A549 (cell line): ENCODE measurements at regions not wholly inside any gene's neighbourhood (a gene's known extent, or its start where the extent isn't known, plus 50 kb on each side); places are given as distances from the start of the nearest gene placed in this dataset.

Experiments
- ATAC-seq, 2 experiments: fragments of 200-7000 bp in 1 of 2; fragments of >200 bp in 1 of 2; cut with Nextera tagmentation in 1 of 2; cut with Tn5 transposase in 1 of 2; 3 replicates each; pipeline versions ENCODE4 v1.8.0 to v1.9.1; 2018 to 2020; ENCODE audit warnings: mild to moderate bottlenecking in 1 of 2, moderate library complexity in 1 of 2
- CTCF ChIA-PET: fragments of 300-600 bp; sonication (Branson Sonifier 250); formaldehyde crosslinking; extraction: SDS; loops from one replicate; lab custom pipeline; 2021; ENCODE audit warnings: antibody characterized with exemption, inconsistent platforms; lab: Yijun Ruan, JAX
- POLR2A ChIA-PET: fragments of 350-600 bp; formaldehyde crosslinking; extraction: SDS; loops from one replicate; lab custom pipeline; 2021; ENCODE audit warnings: antibody characterized with exemption, inconsistent platforms; lab: Yijun Ruan, JAX
- DNase-seq, 2 experiments: peaks; one replicate each; pipeline versions ENCODE4 v3.0.0 to v3.0.0-alpha.2; 2011 to 2016; ENCODE audit warnings: low read depth in 1 of 2, low spot score in 1 of 2
- FAIRE-seq: peaks from 2 replicates; lab custom pipeline; 2011; peaks lifted over from hg19 to GRCh38; lab: Jason Lieb, UNC
- H3K27ac ChIP-seq, 2 experiments: fragments of >200 bp; sonication (Bioruptor Twin); formaldehyde crosslinking; 3 replicates each; pipeline ENCODE4 v1.5.1; 2016 to 2017
- H3K4me1 ChIP-seq: fragments of >200 bp; sonication (Bioruptor Twin); formaldehyde crosslinking; 3 replicates; pipeline ENCODE4 v1.6.1; 2016
- H3K4me2 ChIP-seq: fragments of >200 bp; sonication (Bioruptor Twin); formaldehyde crosslinking; 3 replicates; pipeline ENCODE4 v1.6.1; 2016
- H3K4me3 ChIP-seq: fragments of >200 bp; sonication (Bioruptor Twin); formaldehyde crosslinking; 3 replicates; pipeline ENCODE4 v1.5.1; 2016
- H3K9me3 ChIP-seq: fragments of >200 bp; sonication (Bioruptor Twin); formaldehyde crosslinking; 3 replicates; pipeline ENCODE4 v1.6.1; 2016
- CBX2 ChIP-seq: fragments of 200-600 bp; sonication (generic); IDR thresholded peaks from 2 replicates; pipeline ENCODE4 v1.6.1; 2016; ENCODE audit warnings: low read depth, mild to moderate bottlenecking, borderline replicate concordance
- CEBPB ChIP-seq, 2 experiments: fragments of >200 bp in 1 of 2; sonication (Bioruptor Twin) in 1 of 2; formaldehyde crosslinking in 1 of 2; IDR thresholded peaks; 2 replicates each; pipeline ENCODE4 v1.6.1; 2012 to 2016
- CHD4 ChIP-seq: fragments of 200-600 bp; sonication (generic); IDR thresholded peaks from 2 replicates; pipeline ENCODE4 v1.6.1; 2016; ENCODE audit warnings: antibody characterized with exemption, mild to moderate bottlenecking, borderline replicate concordance
- E2F6 ChIP-seq: IDR thresholded peaks from 2 replicates; pipeline ENCODE4 v1.6.1; 2012; ENCODE audit warnings: low read depth, borderline replicate concordance
- EHF ChIP-seq: fragments of 250-450 bp; sonication (Bioruptor Pico); IDR thresholded peaks from 2 replicates; pipeline ENCODE4 v1.5.0; 2020; ENCODE audit warnings: mild to moderate bottlenecking
- EHMT2 ChIP-seq: fragments of 200-600 bp; sonication (generic); IDR thresholded peaks from 2 replicates; pipeline ENCODE4 v1.6.1; 2016; ENCODE audit warnings: antibody characterized with exemption, low read depth, mild to moderate bottlenecking, moderate library complexity
- EP300 ChIP-seq, 2 experiments: fragments of >200 bp; sonication (Bioruptor Twin); formaldehyde crosslinking; IDR thresholded peaks; 2 replicates in 1 of 2; 3 replicates in 1 of 2; pipeline ENCODE4 v1.6.1; 2016 to 2017
- FOSL2 ChIP-seq, 2 experiments: fragments of 450-650 bp in 1 of 2; fragments of >200 bp in 1 of 2; sonication (Bioruptor Twin) in 1 of 2; formaldehyde crosslinking; IDR thresholded peaks; 2 replicates each; pipeline versions ENCODE4 v1.5.0 to v1.6.1; 2016 to 2020; ENCODE audit warnings: mild to moderate bottlenecking in 1 of 2, moderate library complexity in 1 of 2
- GATA3 ChIP-seq: IDR thresholded peaks from 2 replicates; pipeline ENCODE4 v1.6.1; 2012; ENCODE audit warnings: borderline replicate concordance
- HOXB13 ChIP-seq: fragments of 250-450 bp; sonication (Bioruptor Pico); IDR thresholded peaks from 2 replicates; pipeline ENCODE4 v1.5.0; 2020; ENCODE audit warnings: low read depth, mild to moderate bottlenecking, moderate library complexity
- HOXB5 ChIP-seq: fragments of 250-450 bp; sonication (Bioruptor Pico); IDR thresholded peaks from 2 replicates; pipeline ENCODE4 v1.5.0; 2020; ENCODE audit warnings: mild to moderate bottlenecking, moderate library complexity
- JUNB ChIP-seq: fragments of >200 bp; sonication (Bioruptor Twin); formaldehyde crosslinking; IDR thresholded peaks from 2 replicates; pipeline ENCODE4 v1.6.1; 2016
- MAX ChIP-seq: IDR thresholded peaks from 2 replicates; pipeline ENCODE4 v1.6.1; 2012
- NFE2L2 ChIP-seq: fragments of 150-350 bp; conservative IDR thresholded peaks from 2 replicates; pipeline ENCODE4 v1.6.1; 2014; ENCODE audit warnings: low read length
- NPAS2 ChIP-seq: fragments of 250-450 bp; sonication (Bioruptor Pico); IDR thresholded peaks from 2 replicates; pipeline ENCODE4 v1.8.0; 2022; ENCODE audit warnings: mild to moderate bottlenecking, moderate library complexity, borderline replicate concordance
- NR3C1 ChIP-seq: fragments of >200 bp; sonication (Bioruptor Twin); formaldehyde crosslinking; IDR thresholded peaks from 3 replicates; pipeline ENCODE4 v1.6.1; 2017
- PBX3 ChIP-seq: IDR thresholded peaks from 2 replicates; pipeline ENCODE4 v1.6.1; 2012
- POLR2A ChIP-seq: IDR thresholded peaks from 2 replicates; pipeline ENCODE4 v1.6.1; 2012; ENCODE audit warnings: mild to moderate bottlenecking, low read length
- SREBF2 ChIP-seq: fragments of 450-650 bp; IDR thresholded peaks from 2 replicates; pipeline ENCODE4 v1.6.1; 2014; ENCODE audit warnings: mild to moderate bottlenecking, moderate library complexity
- TP53 ChIP-seq: fragments of 250-450 bp; sonication (Bioruptor Pico); IDR thresholded peaks from 2 replicates; pipeline ENCODE4 v1.5.0; 2021; ENCODE audit warnings: mild to moderate bottlenecking, moderate library complexity
- USF2 ChIP-seq: fragments of 450-650 bp; IDR thresholded peaks from 2 replicates; pipeline ENCODE4 v1.6.1; 2014; ENCODE audit warnings: antibody characterized with exemption
- ZFP36 ChIP-seq: fragments of 450-650 bp; IDR thresholded peaks from 2 replicates; pipeline ENCODE4 v1.6.1; 2014; ENCODE audit warnings: borderline replicate concordance; ENCODE audit not compliant: partially characterized antibody
- ZSCAN20 ChIP-seq: fragments of 250-450 bp; sonication (Bioruptor Pico); IDR thresholded peaks from 2 replicates; pipeline ENCODE4 v1.8.0; 2022; ENCODE audit warnings: mild to moderate bottlenecking, moderate library complexity
- WGBS: methylation state at CpG from one replicate; pipeline ENCODE4 v1.1.6; 2017; ENCODE audit errors: missing lambda C conversion rate; 5-methylcytosine and 5-hydroxymethylcytosine counted together

- ChIA-PET POLR2A (interaction anchor here (1.2 to 2.5 kb wide), 3 partner anchors 123 to 170 kb away, joined by 3 to 19 read pairs (median 7); no protein-coding TSS in a partner anchor), CTCF (interaction anchor here (0.6 to 0.9 kb wide), 2 partner anchors 9 to 18 kb away, joined by 3 to 4 read pairs; no protein-coding TSS in a partner anchor)
- Histone ChIP-seq H3K4me1 (peaks cover 71% of the 10 kb centered on the region), H3K27ac (peak overlapping the region; percentile 93 to 97), H3K4me2 (peak overlapping the region; percentile 67; the same call in 2 of the 3 replicates), H3K9me3 (no peaks in the 10 kb centered on the region), H3K4me3 (no peak overlapping the region)
- ATAC-seq (no peak), FAIRE-seq (no peak), DNase-seq (no peak)
- WGBS, result 100% methylated on average over 3 of the region's 3 CpGs
- no peak for TF ChIP-seq ZSCAN20 (CRISPR knock-in tag)
- no peak for TF ChIP-seq NR3C1
- TF ChIP-seq E2F6, result no peak
- no peak for TF ChIP-seq CEBPB (IDR thresholded peaks at IDR 0.05)
- TF ChIP-seq CHD4, result no peak
- TF ChIP-seq EHF (CRISPR knock-in tag), result no peak
- no peak for TF ChIP-seq FOSL2 (IDR thresholded peaks at IDR 0.05)
- no peak for TF ChIP-seq FOSL2 (CRISPR knock-in tag; IDR thresholded peaks at IDR 0.05)
- no peak for TF ChIP-seq USF2
- TF ChIP-seq SREBF2, result no peak
- no peak for TF ChIP-seq ZFP36
- no peak for TF ChIP-seq JUNB
- no peak for TF ChIP-seq PBX3
- no peak for TF ChIP-seq POLR2A
- TF ChIP-seq EHMT2, result no peak
- TF ChIP-seq HOXB13 (CRISPR knock-in tag), result no peak
- TF ChIP-seq NFE2L2, result no peak
- no peak for TF ChIP-seq CBX2
- TF ChIP-seq NPAS2 (CRISPR knock-in tag), result no peak
Observed at GRCh38 chr13:44312131-44312530, 61.5 kb upstream of the SERP2 start.

GRCh38 chr13:44312834-44313551 is 60.6 kb upstream of the SERP2 start:
- no peaks in the 10 kb centered on the region for H3K9me3 ChIP-seq
- peak overlapping the region; percentile 67 for H3K4me2 ChIP-seq
- WGBS, result 9% methylated on average over 2 of the region's 2 CpGs
- ChIA-PET CTCF (interaction anchor here (0.9 kb wide), 1 partner anchor 17 kb away, joined by 3 read pairs; no protein-coding TSS in a partner anchor), POLR2A (interaction anchor here (1.2 kb wide), 1 partner anchor 171 kb away, joined by 3 read pairs; no protein-coding TSS in a partner anchor)
- H3K4me1 ChIP-seq, result peaks cover 66% of the 10 kb centered on the region
- peak; percentile 51 for FAIRE-seq
- H3K4me3 ChIP-seq, result no peak overlapping the region
- peak overlapping the region; percentile 93 to 97 for H3K27ac ChIP-seq
- peak; percentile 14 to 67 for DNase-seq
- peak; percentile 47 for TF ChIP-seq MAX
- peak; percentile 60; the same call in 1 of the 2 replicates for TF ChIP-seq FOSL2 (IDR thresholded peaks at IDR 0.05)
- peak; percentile 81 for TF ChIP-seq FOSL2 (CRISPR knock-in tag; IDR thresholded peaks at IDR 0.05)
- TF ChIP-seq CEBPB (IDR thresholded peaks at IDR 0.05), result peak in 1 of 2 experiments; percentile 5; a peak in 1 of 4 replicates
- peak; percentile 56; the same call in 1 of the 2 replicates for TF ChIP-seq GATA3
- peak; percentile 71 for TF ChIP-seq JUNB
- no peak for TF ChIP-seq HOXB5 (CRISPR knock-in tag)
- no peak for TF ChIP-seq TP53 (CRISPR knock-in tag)
- TF ChIP-seq EP300 (IDR thresholded peaks at IDR 0.05), result peak; percentile 12 to 42; a peak in 2 of 5 replicates
- ATAC-seq, result peak; percentile 69 to 75
